Tibial nerve (tissue), 4 donors: ENCODE measurements at regions not wholly inside any gene's neighbourhood (a gene's known extent, or its start where the extent isn't known, plus 50 kb on each side); places are given as distances from the start of the nearest gene placed in this dataset.

Experiments
- EP300 ChIP-seq, 2 donors: sonication (generic); formaldehyde crosslinking; IDR thresholded peaks; one replicate each; pipeline ENCODE4 v1.6.1; 2017; ENCODE audit warnings: antibody characterized with exemption in 2 of 2, mild to moderate bottlenecking in 1 of 2
- POLR2A ChIP-seq, 2 donors: fragments of 450-650 bp; IDR thresholded peaks; one replicate each; pipeline ENCODE4 v1.6.1; 2017; ENCODE audit warnings: antibody characterized with exemption in 2 of 2, mild to moderate bottlenecking in 2 of 2, moderate library complexity in 2 of 2
- TF ChIP-seq, protein P1 (sequence below), 5 experiments: fragments of 200-600 bp in 3 of 5; fragments of 450-650 bp in 2 of 5; sonication (generic) in 3 of 5; IDR thresholded peaks; one replicate each; pipeline ENCODE4 v1.5.1; 2016 to 2019; ENCODE audit warnings: antibody characterized with exemption in 5 of 5, mild to moderate bottlenecking in 3 of 5, moderate library complexity in 2 of 5

DNA sequence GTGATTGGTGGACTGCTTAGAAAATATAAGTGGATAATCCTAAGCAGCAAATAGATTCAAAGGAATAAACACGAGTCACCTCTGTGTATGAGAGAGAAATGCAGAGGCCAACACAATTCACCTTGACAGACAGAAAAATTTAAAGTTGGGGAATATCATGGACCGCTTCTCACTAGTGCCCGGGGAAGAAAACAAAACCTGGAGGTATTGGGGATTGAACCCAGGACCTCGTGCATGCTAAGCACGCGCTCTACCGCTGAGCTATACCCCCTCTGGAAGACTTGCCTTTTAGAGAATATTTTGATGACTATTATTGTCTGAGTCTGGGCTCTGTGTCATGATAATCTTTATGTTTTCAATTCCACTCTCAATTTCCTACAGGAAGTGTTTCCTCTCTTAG lies 111.9 kb downstream of the TRIM27 start:
- TF ChIP-seq, protein P1, sequence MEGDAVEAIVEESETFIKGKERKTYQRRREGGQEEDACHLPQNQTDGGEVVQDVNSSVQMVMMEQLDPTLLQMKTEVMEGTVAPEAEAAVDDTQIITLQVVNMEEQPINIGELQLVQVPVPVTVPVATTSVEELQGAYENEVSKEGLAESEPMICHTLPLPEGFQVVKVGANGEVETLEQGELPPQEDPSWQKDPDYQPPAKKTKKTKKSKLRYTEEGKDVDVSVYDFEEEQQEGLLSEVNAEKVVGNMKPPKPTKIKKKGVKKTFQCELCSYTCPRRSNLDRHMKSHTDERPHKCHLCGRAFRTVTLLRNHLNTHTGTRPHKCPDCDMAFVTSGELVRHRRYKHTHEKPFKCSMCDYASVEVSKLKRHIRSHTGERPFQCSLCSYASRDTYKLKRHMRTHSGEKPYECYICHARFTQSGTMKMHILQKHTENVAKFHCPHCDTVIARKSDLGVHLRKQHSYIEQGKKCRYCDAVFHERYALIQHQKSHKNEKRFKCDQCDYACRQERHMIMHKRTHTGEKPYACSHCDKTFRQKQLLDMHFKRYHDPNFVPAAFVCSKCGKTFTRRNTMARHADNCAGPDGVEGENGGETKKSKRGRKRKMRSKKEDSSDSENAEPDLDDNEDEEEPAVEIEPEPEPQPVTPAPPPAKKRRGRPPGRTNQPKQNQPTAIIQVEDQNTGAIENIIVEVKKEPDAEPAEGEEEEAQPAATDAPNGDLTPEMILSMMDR (IDR thresholded peaks at IDR 0.05) = no peak
- TF ChIP-seq POLR2A (IDR thresholded peaks at IDR 0.05) = no peak
- TF ChIP-seq EP300 (IDR thresholded peaks at IDR 0.05) = no peak
